NCI-H82 treated with DMSO at 0.1 percent for 48 hours (cell line): ENCODE measurements at regions not wholly inside any gene's neighbourhood (a gene's known extent, or its start where the extent isn't known, plus 50 kb on each side); places are given as distances from the start of the nearest gene placed in this dataset.
A peak's percentile ranks its signal among the peaks of the same experiment; 100 is the strongest.
"Not testable (repeated sequence)": the region's sequence is repeated elsewhere in the genome, so short reads cannot be mapped to it uniquely, and the experiment has no call there.

Experiments
- DNase-seq: peaks from one replicate; lab custom pipeline; 2025; ENCODE audit not compliant: unreplicated experiment; lab: John Stamatoyannopoulos, UW

- not testable (repeated sequence) for DNase-seq
These were observed 251.7 kb upstream of the PODXL start for GRCh38 chr7:131808156-131808555.

GRCh38 chr7:131803816-131804215, 247.4 kb upstream of the PODXL start:
- DNase-seq = no peak

DNA sequence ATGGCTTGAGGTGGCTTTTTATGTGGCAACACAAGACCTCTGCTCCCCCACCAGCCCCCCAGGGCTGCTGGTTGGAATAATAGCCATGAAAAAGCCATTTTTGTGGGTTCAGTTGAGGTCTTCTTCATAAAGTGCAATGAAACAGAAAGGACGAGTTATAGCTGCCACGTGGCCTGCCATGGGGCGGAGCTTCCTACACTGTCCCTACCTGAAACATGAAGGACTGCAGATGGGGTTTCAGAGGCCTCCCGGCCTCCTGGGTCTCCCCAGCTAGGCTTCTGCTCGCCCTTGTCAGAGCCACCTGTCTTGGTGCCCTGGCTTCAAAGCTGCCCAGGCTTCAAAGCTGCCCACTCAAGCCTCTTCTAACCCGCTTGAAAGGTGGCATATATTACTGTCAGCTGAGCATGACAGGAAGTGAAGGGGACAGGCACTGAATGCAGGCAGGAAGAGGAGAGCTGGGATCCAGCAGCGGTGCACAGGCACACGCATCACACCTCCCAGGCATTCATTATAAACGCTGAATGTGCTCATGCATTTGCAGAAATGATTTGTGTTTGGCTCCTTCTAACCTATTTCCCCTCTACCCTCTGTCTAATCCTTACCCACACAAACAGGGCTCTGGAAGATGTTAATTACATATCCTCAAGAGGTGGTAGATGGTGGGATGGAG, 245.9 kb upstream of the PODXL start:
- DNase-seq = no peak

- DNase-seq = no peak
These were observed 244.1 kb upstream of the PODXL start for GRCh38 chr7:131800531-131800930.

DNA sequence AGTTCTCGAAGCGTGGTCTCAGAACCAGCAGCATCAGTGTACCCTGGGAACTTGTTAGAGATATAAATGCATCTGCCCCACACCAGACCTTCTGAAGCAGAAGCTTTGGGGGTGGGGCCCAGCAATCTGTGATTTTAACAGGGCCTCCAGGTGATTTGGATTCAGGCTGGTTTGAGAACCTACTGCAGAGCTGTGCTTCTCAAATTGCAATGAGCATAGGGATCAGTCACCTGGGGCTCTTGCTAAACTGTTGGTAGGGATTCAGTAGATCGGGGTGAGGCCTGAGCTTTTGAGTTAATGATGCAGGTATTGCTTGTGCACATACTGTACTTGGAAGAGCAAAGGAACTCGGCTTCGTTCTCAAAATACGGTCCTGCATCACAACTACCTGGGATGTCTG, 243.6 kb upstream of the PODXL start:
- no peak for DNase-seq

- DNase-seq = no peak
These were observed 241.4 kb upstream of the PODXL start for GRCh38 chr7:131797841-131798240.

GRCh38 chr7:131795400-131795799, 239.0 kb upstream of the PODXL start:
- peak; percentile 63 for DNase-seq

- DNase-seq = no peak
These were observed 235.9 kb upstream of the PODXL start for GRCh38 chr7:131792311-131792710.

DNA sequence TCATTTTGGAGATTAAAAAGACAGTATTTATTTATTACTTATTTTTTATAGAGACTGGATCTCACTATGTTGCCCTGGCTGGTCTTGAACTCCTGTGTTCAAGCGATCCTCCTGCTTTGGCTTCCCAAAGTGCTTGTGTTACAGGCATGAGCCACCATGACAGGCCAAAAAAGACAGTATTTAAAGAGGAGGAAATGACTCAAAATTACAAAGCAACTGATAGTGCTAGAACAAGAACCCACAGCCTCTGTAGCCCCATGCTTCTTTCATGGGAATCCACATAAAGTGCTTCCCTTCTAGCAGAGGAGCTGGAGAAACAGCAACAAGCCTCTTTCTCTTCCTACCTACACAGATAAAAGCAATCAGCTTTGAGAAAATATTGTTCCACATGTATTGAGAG, 230.7 kb upstream of the PODXL start:
- no peak for DNase-seq

DNA sequence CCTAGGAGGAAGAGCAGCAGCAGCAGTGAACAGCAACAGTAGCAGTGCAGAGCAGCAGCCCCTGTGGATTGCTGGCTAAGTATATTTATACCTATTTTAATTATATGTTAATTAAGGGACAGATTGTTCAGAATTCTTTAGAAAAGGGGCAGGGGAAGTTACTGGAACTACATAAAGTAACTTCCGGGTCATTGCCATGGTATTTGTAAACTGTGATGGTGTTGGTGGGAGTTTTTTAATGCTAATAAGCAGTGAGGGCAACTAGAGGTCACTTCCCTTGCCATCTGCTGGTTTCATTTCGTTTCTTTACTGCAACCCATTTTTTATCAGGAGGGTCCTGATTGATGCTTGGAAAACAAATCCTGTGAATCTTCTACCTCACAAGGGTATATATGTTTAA, 229.8 kb upstream of the PODXL start:
- DNase-seq = no peak

GRCh38 chr7:131778601-131779000, 222.2 kb upstream of the PODXL start:
- no peak for DNase-seq

GRCh38 chr7:131774419-131775220, 218.2 kb upstream of the PODXL start:
- DNase-seq = no peak

- no peak for DNase-seq
These were observed 217.0 kb upstream of the PODXL start for GRCh38 chr7:131773413-131773812.

DNA sequence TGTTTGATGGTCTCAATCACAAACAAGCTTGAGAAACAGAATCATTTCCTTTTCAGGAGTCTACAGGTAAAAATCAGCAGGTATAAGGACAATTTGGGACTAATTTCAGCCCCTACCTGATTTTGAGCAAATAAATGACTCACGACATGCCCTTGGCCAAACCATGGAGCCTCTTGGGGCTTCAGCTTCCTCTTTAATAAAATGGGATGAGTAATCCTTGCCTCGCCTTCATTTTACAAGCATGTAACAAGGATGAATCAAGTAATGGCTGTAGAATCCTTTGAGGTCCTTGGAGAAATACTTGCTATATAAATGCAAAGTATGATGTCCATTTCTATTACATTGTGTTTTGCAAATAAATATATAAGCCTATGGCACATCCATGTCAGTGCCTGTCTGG, 212.8 kb upstream of the PODXL start:
- no peak for DNase-seq

DNA sequence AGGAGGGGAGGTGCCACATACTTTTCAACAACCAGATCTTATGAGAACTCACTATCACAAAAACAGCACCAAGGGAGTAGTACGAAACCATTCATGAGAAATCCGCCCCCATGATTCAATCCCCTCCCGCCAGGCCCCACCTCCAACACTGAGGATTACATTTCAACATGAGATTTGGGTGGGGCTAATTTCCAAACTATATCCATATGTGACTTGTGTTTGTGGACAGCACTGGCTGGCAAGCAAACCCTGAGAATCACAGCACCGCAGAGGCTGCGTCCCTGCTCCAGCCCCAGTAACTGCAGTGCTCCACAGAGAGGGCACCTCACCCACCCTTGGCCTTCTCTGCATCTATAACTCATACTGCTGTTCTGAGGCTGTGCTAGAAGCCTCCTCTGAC, 211.2 kb upstream of the PODXL start:
- no peak for DNase-seq

DNA sequence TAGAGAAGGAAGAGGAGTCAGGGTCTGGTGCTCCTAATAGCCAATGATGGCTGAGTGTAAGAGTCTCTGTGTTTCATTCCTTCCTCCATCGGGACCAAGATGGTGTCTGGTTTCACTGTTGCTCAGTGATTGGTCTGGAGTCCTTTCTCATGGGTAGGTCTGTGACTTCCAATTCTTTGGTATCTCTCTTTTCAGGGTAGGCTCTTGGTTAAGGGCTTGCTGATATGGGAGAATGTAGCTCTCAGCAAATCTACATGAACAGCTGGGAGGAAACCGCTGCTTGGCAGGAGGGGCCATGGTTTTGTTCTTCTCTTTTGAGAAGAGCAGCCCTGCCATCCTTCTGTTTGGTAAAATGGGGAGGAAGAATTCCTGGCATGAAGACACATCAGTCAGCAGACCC, 209.1 kb upstream of the PODXL start:
- no peak for DNase-seq

DNA sequence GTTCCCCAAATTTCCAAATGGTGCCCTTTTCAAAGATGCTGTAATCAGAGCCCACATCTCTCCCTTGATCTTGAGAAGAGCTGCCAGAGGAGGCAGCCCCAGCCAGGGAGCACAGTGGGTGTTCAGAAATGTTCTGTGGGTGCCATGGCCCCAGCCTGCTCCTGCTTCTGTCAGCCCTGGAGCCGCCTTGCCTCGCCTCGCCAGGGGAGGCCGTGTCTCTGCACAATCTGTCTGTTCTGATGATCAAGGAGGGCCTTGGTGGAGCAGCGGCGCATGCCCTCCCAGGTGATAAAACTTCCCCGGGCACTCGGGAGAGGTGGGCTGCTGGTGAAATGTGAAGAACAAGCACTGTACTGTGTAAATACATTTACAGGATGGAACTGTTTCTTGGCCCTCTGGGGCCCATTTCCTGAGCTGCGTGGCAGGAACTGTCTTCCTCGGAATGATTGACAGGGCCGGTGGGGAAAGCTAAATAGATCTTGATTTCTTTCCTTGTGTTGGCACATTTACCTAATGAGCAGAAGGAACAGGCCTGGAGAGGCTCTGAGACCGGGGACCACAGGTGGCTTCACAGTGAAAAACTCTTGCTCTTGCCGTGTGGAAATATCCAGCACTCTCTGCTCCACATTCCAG, 207.8 kb upstream of the PODXL start:
- DNase-seq = no peak

GRCh38 chr7:131762753-131763152, 206.3 kb upstream of the PODXL start:
- DNase-seq = no peak

DNA sequence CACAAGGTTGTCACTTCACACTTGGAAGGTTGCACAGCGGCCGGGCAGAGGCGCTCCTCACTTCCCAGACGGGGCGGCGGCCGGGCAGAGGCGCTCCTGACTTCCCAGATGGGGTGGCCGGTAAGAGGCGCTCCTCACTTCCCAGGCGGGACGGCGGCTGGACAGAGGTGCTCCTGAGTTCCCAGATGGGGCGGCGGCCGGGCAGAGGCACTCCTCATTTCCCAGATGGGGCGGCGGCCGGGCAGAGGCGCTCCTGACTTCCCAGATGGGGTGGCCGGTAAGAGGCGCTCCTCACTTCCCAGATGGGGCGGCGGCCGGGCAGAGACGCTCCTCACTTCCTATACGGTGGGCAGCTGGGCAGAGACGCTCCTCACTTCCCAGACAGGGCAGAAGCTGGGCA, 199.4 kb upstream of the PODXL start:
- DNase-seq = not testable (repeated sequence)

DNA sequence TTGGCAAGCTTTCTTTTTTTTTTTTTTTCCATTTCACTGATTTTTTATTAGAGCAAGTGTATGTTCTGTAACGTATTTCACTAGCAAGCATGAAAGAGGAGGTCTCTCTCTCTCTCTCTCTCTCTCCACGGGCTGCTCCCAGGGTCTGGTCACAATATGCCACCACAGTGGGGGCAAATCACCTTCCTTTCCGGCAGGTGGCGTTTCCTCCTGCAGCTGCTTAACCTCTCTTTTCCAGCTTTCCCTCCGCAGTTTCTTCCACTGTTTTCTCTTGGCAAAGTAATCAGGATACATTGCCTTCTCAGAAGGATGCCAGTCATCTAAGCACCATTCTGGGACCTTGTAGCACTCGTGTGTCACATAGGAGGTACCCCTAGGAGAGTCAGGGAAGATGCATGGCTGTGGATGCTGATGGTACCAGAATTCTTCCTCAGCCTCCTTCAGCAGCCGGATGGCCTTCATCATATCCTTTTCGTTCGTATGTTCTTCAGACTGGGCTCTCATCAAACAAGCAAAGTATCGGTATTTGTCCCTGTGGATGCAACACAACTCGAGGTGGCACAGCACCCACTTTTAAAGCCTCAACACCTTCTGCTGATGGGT, 197.3 kb upstream of the PODXL start:
- no peak for DNase-seq

- DNase-seq = no peak
These were observed 191.3 kb upstream of the PODXL start for GRCh38 chr7:131747658-131748232.
